BJ (cell line): ENCODE measurements at regions not wholly inside any gene's neighbourhood (a gene's known extent, or its start where the extent isn't known, plus 50 kb on each side); places are given as distances from the start of the nearest gene placed in this dataset.
"Not testable (repeated sequence)": the region's sequence is repeated elsewhere in the genome, so short reads cannot be mapped to it uniquely, and the experiment has no call there.

ENCODE experiments used
- CTCF ChIA-PET: fragments of 350-600 bp; formaldehyde crosslinking; extraction: SDS; loops from one replicate; lab custom pipeline; 2021; ENCODE audit warnings: antibody characterized with exemption, inconsistent platforms; lab: Yijun Ruan, JAX
- POLR2A ChIA-PET: fragments of 300-600 bp; sonication (Branson Sonifier 250); formaldehyde crosslinking; extraction: SDS; loops from one replicate; lab custom pipeline; 2021; ENCODE audit warnings: antibody characterized with exemption; lab: Charles Lee
- DNase-seq: peaks from one replicate; pipeline ENCODE4 v3.0.0-alpha.2; 2011; ENCODE audit warnings: low read depth
- H3K27me3 ChIP-seq: 2 replicates; pipeline ENCODE4 v1.6.0; 2011; ENCODE audit warnings: low read length; ENCODE audit not compliant: control insufficient read depth, insufficient read depth
- H3K36me3 ChIP-seq: 2 replicates; pipeline ENCODE4 v1.5.1; 2011; ENCODE audit warnings: low read length; ENCODE audit not compliant: control insufficient read depth, insufficient read depth
- H3K4me3 ChIP-seq: 2 replicates; pipeline ENCODE4 v1.5.1; 2011; ENCODE audit warnings: low read depth, mild to moderate bottlenecking, control low read depth, low read length
- CTCF ChIP-seq: IDR thresholded peaks from 2 replicates; pipeline ENCODE4 v1.5.1; 2011; ENCODE audit warnings: low read depth, mild to moderate bottlenecking, control low read depth, inconsistent platforms, low read length, moderate library complexity; ENCODE audit not compliant: insufficient read depth

- H3K27me3 ChIP-seq: no peaks in the 10 kb centered on the region
- no peak for TF ChIP-seq CTCF
- ChIA-PET POLR2A (no interaction called here), CTCF (no interaction called here)
- no peak for DNase-seq
- no peaks in the 10 kb centered on the region for H3K36me3 ChIP-seq
- H3K4me3 ChIP-seq: no peak overlapping the region
Measured at GRCh38 chr4:66558651-66559050, 888.4 kb upstream of the EPHA5 start.

- DNase-seq: no peak
- no peaks in the 10 kb centered on the region for H3K27me3 ChIP-seq
- ChIA-PET CTCF (no interaction called here), POLR2A (no interaction called here)
- no peak overlapping the region for H3K4me3 ChIP-seq
- TF ChIP-seq CTCF: no peak
- H3K36me3 ChIP-seq: no peaks in the 10 kb centered on the region
Measured at GRCh38 chr4:66556651-66557278, 886.5 kb upstream of the EPHA5 start.

GRCh38 chr4:66555301-66555700 is 885.0 kb upstream of the EPHA5 start:
- ChIA-PET CTCF (no interaction called here), POLR2A (interaction anchor here (0.9 kb wide), 1 partner anchor 10 kb away, joined by 5 read pairs; no protein-coding TSS in a partner anchor)
- Histone ChIP-seq H3K27me3 (no peaks in the 10 kb centered on the region), H3K36me3 (no peaks in the 10 kb centered on the region), H3K4me3 (no peak overlapping the region)
- no peak for TF ChIP-seq CTCF
- DNase-seq: peak; percentile 55

- POLR2A ChIA-PET: interaction anchor here (0.9 kb wide), 1 partner anchor 11 kb away, joined by 5 read pairs; no protein-coding TSS in a partner anchor
- Histone ChIP-seq H3K4me3 (no peak overlapping the region), H3K27me3 (no peaks in the 10 kb centered on the region), H3K36me3 (no peaks in the 10 kb centered on the region)
- no peak for DNase-seq
- CTCF ChIA-PET: no interaction called here
- no peak for TF ChIP-seq CTCF
Measured at GRCh38 chr4:66554826-66555225, 884.5 kb upstream of the EPHA5 start.

GRCh38 chr4:66545301-66545700 is 875.0 kb upstream of the EPHA5 start:
- CTCF ChIA-PET, H3K36me3 ChIP-seq, H3K27me3 ChIP-seq, H3K4me3 ChIP-seq, DNase-seq, POLR2A ChIA-PET: not testable (repeated sequence)

GRCh38 chr4:66544281-66544680 is 874.0 kb upstream of the EPHA5 start:
- no peaks in the 10 kb centered on the region for H3K27me3 ChIP-seq
- no peaks in the 10 kb centered on the region for H3K36me3 ChIP-seq
- CTCF ChIA-PET: no interaction called here
- DNase-seq: no peak
- POLR2A ChIA-PET: no interaction called here
- no peak overlapping the region for H3K4me3 ChIP-seq
- TF ChIP-seq CTCF: no peak
